Endothelial cell of umbilical vein (primary cell): ENCODE measurements at regions not wholly inside any gene's neighbourhood (a gene's known extent, or its start where the extent isn't known, plus 50 kb on each side); places are given as distances from the start of the nearest gene placed in this dataset.

Experiments used
- BruUV-seq: library from RNA; stranded (reverse); fragments of 400-500 nt; replicated peaks from 2 replicates; lab custom pipeline; 2021; lab: Mats Ljungman, UMichigan
- CTCF ChIA-PET: fragments of 300-600, 350-600 bp; sonication (Branson Sonifier 250); formaldehyde crosslinking; loops from one replicate; lab custom pipeline; 2021; ENCODE audit warnings: antibody characterized with exemption, inconsistent platforms; lab: Charles Lee
- POLR2A ChIA-PET: fragments of 300-600, 350-600 bp; sonication (Branson Sonifier 250); formaldehyde crosslinking; loops from one replicate; lab custom pipeline; 2021; ENCODE audit warnings: antibody characterized with exemption, inconsistent platforms; lab: Charles Lee
- DNase-seq: peaks from one replicate; pipeline ENCODE4 v3.0.0-alpha.2; 2011; ENCODE audit warnings: low read depth, low spot score
- FAIRE-seq: peaks from 2 replicates; lab custom pipeline; 2011; peaks lifted over from hg19 to GRCh38; lab: Jason Lieb, UNC
- H2AFZ ChIP-seq: 2 replicates; pipeline ENCODE4 v1.6.0; 2012; ENCODE audit warnings: low read depth, low read length, control low read depth, inconsistent platforms
- H3K27ac ChIP-seq: 2 replicates; pipeline ENCODE4 v1.5.1; 2011; ENCODE audit warnings: low read depth, mild to moderate bottlenecking, control low read depth, low read length, moderate library complexity; ENCODE audit not compliant: insufficient read depth
- H3K27me3 ChIP-seq, 2 experiments: 2 replicates each; pipeline versions ENCODE4 v1.6.0 to v1.6.1; 2011; ENCODE audit warnings: low read length in 2 of 2, mixed read lengths in 1 of 2; ENCODE audit not compliant: control insufficient read depth in 2 of 2, insufficient read depth in 2 of 2
- H3K36me3 ChIP-seq, 2 experiments: 2 replicates in 1 of 2; 3 replicates in 1 of 2; pipeline ENCODE4 v1.5.1; 2011; ENCODE audit warnings: low read length in 2 of 2, mild to moderate bottlenecking in 1 of 2, moderate library complexity in 1 of 2; ENCODE audit not compliant: control insufficient read depth in 2 of 2, insufficient read depth in 2 of 2; ENCODE audit errors: extremely low read depth in 1 of 2
- H3K4me1 ChIP-seq: 3 replicates; pipeline ENCODE4 v1.5.1; 2011; ENCODE audit warnings: mild to moderate bottlenecking, low read length; ENCODE audit not compliant: control insufficient read depth, insufficient read depth; ENCODE audit errors: extremely low read depth
- H3K4me2 ChIP-seq: 2 replicates; pipeline ENCODE4 v1.6.1; 2011; ENCODE audit warnings: low read length, control low read depth, mixed read lengths; ENCODE audit not compliant: insufficient read depth
- H3K4me3 ChIP-seq, 3 experiments: fragments of 200-600 bp in 1 of 3; sonication (generic), shearing (Covaris generic) in 1 of 3; replicated peaks in 1 of 3; 2 replicates each; pipeline ENCODE4 v1.5.1; 2011 to 2016; ENCODE audit warnings: control low read depth in 3 of 3, low read length in 3 of 3, mild to moderate bottlenecking in 2 of 3, inconsistent platforms in 1 of 3, low read depth in 1 of 3, moderate library complexity in 1 of 3; ENCODE audit not compliant: insufficient read depth in 1 of 3
- H3K79me2 ChIP-seq: 2 replicates; pipeline ENCODE4 v1.6.0; 2012; ENCODE audit warnings: low read length, inconsistent platforms; ENCODE audit not compliant: control insufficient read depth, insufficient read depth
- H3K9ac ChIP-seq: replicated peaks from 2 replicates; pipeline ENCODE3; 2011; ENCODE audit warnings: low read length, control low read depth; ENCODE audit not compliant: insufficient read depth; ENCODE audit errors: extremely low read depth
- H3K9me1 ChIP-seq: replicated peaks from 3 replicates; pipeline ENCODE4 v1.6.0; 2011; ENCODE audit warnings: mild to moderate bottlenecking, low read length; ENCODE audit not compliant: control insufficient read depth, insufficient read depth; ENCODE audit errors: extremely low read depth
- H3K9me3 ChIP-seq: replicated peaks from 2 replicates; pipeline ENCODE4 v1.5.1; 2012; ENCODE audit warnings: low read length, inconsistent platforms; ENCODE audit not compliant: control insufficient read depth, insufficient read depth
- H4K20me1 ChIP-seq: replicated peaks from 2 replicates; pipeline ENCODE3; 2011; ENCODE audit warnings: mild to moderate bottlenecking, low read length; ENCODE audit not compliant: control insufficient read depth, insufficient read depth; ENCODE audit errors: extremely low read depth
- CTCF ChIP-seq, 2 donors: IDR thresholded peaks; 1 replicate in 1 of 2; 2 replicates in 1 of 2; pipeline ENCODE4 v1.5.1; 2011; ENCODE audit warnings: low read length in 2 of 2, mild to moderate bottlenecking in 2 of 2, moderate library complexity in 2 of 2, control low read depth in 1 of 2, inconsistent platforms in 1 of 2, low read depth in 1 of 2; ENCODE audit not compliant: insufficient read depth in 1 of 2; ENCODE audit errors: extremely low read depth in 1 of 2
- EZH2 ChIP-seq: IDR thresholded peaks from 2 replicates; pipeline ENCODE4 v1.6.1; 2012; ENCODE audit warnings: borderline replicate concordance, low read depth, mild to moderate bottlenecking, moderate library complexity, low read length, inconsistent platforms; ENCODE audit not compliant: severe bottlenecking
- FOS ChIP-seq: IDR thresholded peaks from 2 replicates; pipeline ENCODE4 v1.6.1; 2011; ENCODE audit warnings: mild to moderate bottlenecking, low read length, moderate library complexity, borderline replicate concordance; ENCODE audit not compliant: insufficient read depth
- GATA2 ChIP-seq: IDR thresholded peaks from 2 replicates; pipeline ENCODE4 v1.7.0; 2011; ENCODE audit warnings: low read depth, mild to moderate bottlenecking, moderate library complexity, mixed read lengths, low read length; ENCODE audit not compliant: insufficient read length, insufficient read depth
- JUN ChIP-seq: IDR thresholded peaks from 2 replicates; pipeline ENCODE4 v1.6.1; 2011; ENCODE audit warnings: borderline replicate concordance, low read depth; ENCODE audit not compliant: insufficient read length, insufficient read depth
- MAX ChIP-seq: IDR thresholded peaks from 2 replicates; pipeline ENCODE4 v1.6.1; 2011; ENCODE audit not compliant: insufficient read depth, insufficient read length
- MYC ChIP-seq: IDR thresholded peaks from one replicate; pipeline ENCODE4 v1.6.1; 2011; ENCODE audit warnings: mild to moderate bottlenecking, low read depth, low read length
- POLR2A ChIP-seq: IDR thresholded peaks from 2 replicates; pipeline ENCODE4 v1.6.1; 2012; ENCODE audit warnings: low read depth, mild to moderate bottlenecking, control low read depth, low read length
- POLR2AphosphoS5 ChIP-seq: IDR thresholded peaks from 2 replicates; pipeline ENCODE4 v1.6.1; 2012; ENCODE audit warnings: low read depth, mild to moderate bottlenecking, control low read depth, low read length, moderate library complexity; ENCODE audit not compliant: insufficient read depth
- dilution Hi-C: fragments of 300-500 bp; cut with MboI; formaldehyde crosslinking; loops from one replicate; pipeline ENCODE4 v1.15.0; 2019; ENCODE audit warnings: low sequenced_read_pairs; ENCODE audit not compliant: extremely low pct_ligation_motif_present
- intact Hi-C: fragments of 100-400 bp; cut with micrococcal nuclease; formaldehyde crosslinking; loops from one replicate; pipeline ENCODE4 v1.10.0; 2022

- no TSS peak for BruUV-seq
- Histone ChIP-seq H3K9ac (no peak overlapping the region), H3K9me3 (no peaks in the 10 kb centered on the region), H3K4me3 (no peak overlapping the region), H2AFZ (no peak overlapping the region), H3K27me3 (peaks cover 3 to 28% of the 10 kb centered on the region in 2 experiments), H3K36me3 (no peaks in the 10 kb centered on the region), H4K20me1 (no peaks in the 10 kb centered on the region), H3K79me2 (no peaks in the 10 kb centered on the region), H3K9me1 (no peaks in the 10 kb centered on the region), H3K4me2 (no peak overlapping the region), H3K4me1 (no peaks in the 10 kb centered on the region), H3K27ac (no peak overlapping the region)
- intact Hi-C loops (no loop called here), dilution Hi-C loops (no loop called here)
- FAIRE-seq: no peak
- TF ChIP-seq POLR2AphosphoS5 (no peak), POLR2A (no peak), CTCF (IDR thresholded peaks at IDR 0.05; ENCODE audit: extremely low read depth in 1 of 2, insufficient read depth in 1 of 2, low read depth in 1 of 2, low read length in 2 of 2) (no peak), EZH2 (no peak), MAX (no peak), JUN (no peak), MYC (no peak), GATA2 (no peak), FOS (no peak)
- CTCF ChIA-PET: no interaction called here
- no peak for DNase-seq
- POLR2A ChIA-PET: interaction anchor here (0.6 kb wide), 1 partner anchor 444 kb away, joined by 8 read pairs; no protein-coding TSS in a partner anchor
Measured at GRCh38 chr22:20656902-20657836, 116.7 kb upstream of the SERPIND1 start.
